Endothelial cell of umbilical vein (primary cell): ENCODE measurements at regions not wholly inside any gene's neighbourhood (a gene's known extent, or its start where the extent isn't known, plus 50 kb on each side); places are given as distances from the start of the nearest gene placed in this dataset.

Experiments used
- BruUV-seq: library from RNA; stranded (reverse); fragments of 400-500 nt; replicated peaks from 2 replicates; lab custom pipeline; 2021; lab: Mats Ljungman, UMichigan
- CTCF ChIA-PET: fragments of 300-600, 350-600 bp; sonication (Branson Sonifier 250); formaldehyde crosslinking; loops from one replicate; lab custom pipeline; 2021; ENCODE audit warnings: antibody characterized with exemption, inconsistent platforms; lab: Charles Lee
- POLR2A ChIA-PET: fragments of 300-600, 350-600 bp; sonication (Branson Sonifier 250); formaldehyde crosslinking; loops from one replicate; lab custom pipeline; 2021; ENCODE audit warnings: antibody characterized with exemption, inconsistent platforms; lab: Charles Lee
- DNase-seq: peaks from one replicate; pipeline ENCODE4 v3.0.0-alpha.2; 2011; ENCODE audit warnings: low read depth, low spot score
- FAIRE-seq: peaks from 2 replicates; lab custom pipeline; 2011; peaks lifted over from hg19 to GRCh38; lab: Jason Lieb, UNC
- H2AFZ ChIP-seq: 2 replicates; pipeline ENCODE4 v1.6.0; 2012; ENCODE audit warnings: low read depth, low read length, control low read depth, inconsistent platforms
- H3K27ac ChIP-seq: 2 replicates; pipeline ENCODE4 v1.5.1; 2011; ENCODE audit warnings: low read depth, mild to moderate bottlenecking, control low read depth, low read length, moderate library complexity; ENCODE audit not compliant: insufficient read depth
- H3K27me3 ChIP-seq, 2 experiments: 2 replicates each; pipeline versions ENCODE4 v1.6.0 to v1.6.1; 2011; ENCODE audit warnings: low read length in 2 of 2, mixed read lengths in 1 of 2; ENCODE audit not compliant: control insufficient read depth in 2 of 2, insufficient read depth in 2 of 2
- H3K36me3 ChIP-seq, 2 experiments: 2 replicates in 1 of 2; 3 replicates in 1 of 2; pipeline ENCODE4 v1.5.1; 2011; ENCODE audit warnings: low read length in 2 of 2, mild to moderate bottlenecking in 1 of 2, moderate library complexity in 1 of 2; ENCODE audit not compliant: control insufficient read depth in 2 of 2, insufficient read depth in 2 of 2; ENCODE audit errors: extremely low read depth in 1 of 2
- H3K4me1 ChIP-seq: 3 replicates; pipeline ENCODE4 v1.5.1; 2011; ENCODE audit warnings: mild to moderate bottlenecking, low read length; ENCODE audit not compliant: control insufficient read depth, insufficient read depth; ENCODE audit errors: extremely low read depth
- H3K4me2 ChIP-seq: 2 replicates; pipeline ENCODE4 v1.6.1; 2011; ENCODE audit warnings: low read length, control low read depth, mixed read lengths; ENCODE audit not compliant: insufficient read depth
- H3K4me3 ChIP-seq, 3 experiments: fragments of 200-600 bp in 1 of 3; sonication (generic), shearing (Covaris generic) in 1 of 3; replicated peaks in 1 of 3; 2 replicates each; pipeline ENCODE4 v1.5.1; 2011 to 2016; ENCODE audit warnings: control low read depth in 3 of 3, low read length in 3 of 3, mild to moderate bottlenecking in 2 of 3, inconsistent platforms in 1 of 3, low read depth in 1 of 3, moderate library complexity in 1 of 3; ENCODE audit not compliant: insufficient read depth in 1 of 3
- H3K79me2 ChIP-seq: 2 replicates; pipeline ENCODE4 v1.6.0; 2012; ENCODE audit warnings: low read length, inconsistent platforms; ENCODE audit not compliant: control insufficient read depth, insufficient read depth
- H3K9ac ChIP-seq: replicated peaks from 2 replicates; pipeline ENCODE3; 2011; ENCODE audit warnings: low read length, control low read depth; ENCODE audit not compliant: insufficient read depth; ENCODE audit errors: extremely low read depth
- H3K9me1 ChIP-seq: replicated peaks from 3 replicates; pipeline ENCODE4 v1.6.0; 2011; ENCODE audit warnings: mild to moderate bottlenecking, low read length; ENCODE audit not compliant: control insufficient read depth, insufficient read depth; ENCODE audit errors: extremely low read depth
- H3K9me3 ChIP-seq: replicated peaks from 2 replicates; pipeline ENCODE4 v1.5.1; 2012; ENCODE audit warnings: low read length, inconsistent platforms; ENCODE audit not compliant: control insufficient read depth, insufficient read depth
- H4K20me1 ChIP-seq: replicated peaks from 2 replicates; pipeline ENCODE3; 2011; ENCODE audit warnings: mild to moderate bottlenecking, low read length; ENCODE audit not compliant: control insufficient read depth, insufficient read depth; ENCODE audit errors: extremely low read depth
- CTCF ChIP-seq, 2 donors: IDR thresholded peaks; 1 replicate in 1 of 2; 2 replicates in 1 of 2; pipeline ENCODE4 v1.5.1; 2011; ENCODE audit warnings: low read length in 2 of 2, mild to moderate bottlenecking in 2 of 2, moderate library complexity in 2 of 2, control low read depth in 1 of 2, inconsistent platforms in 1 of 2, low read depth in 1 of 2; ENCODE audit not compliant: insufficient read depth in 1 of 2; ENCODE audit errors: extremely low read depth in 1 of 2
- EZH2 ChIP-seq: IDR thresholded peaks from 2 replicates; pipeline ENCODE4 v1.6.1; 2012; ENCODE audit warnings: borderline replicate concordance, low read depth, mild to moderate bottlenecking, moderate library complexity, low read length, inconsistent platforms; ENCODE audit not compliant: severe bottlenecking
- GATA2 ChIP-seq: IDR thresholded peaks from 2 replicates; pipeline ENCODE4 v1.7.0; 2011; ENCODE audit warnings: low read depth, mild to moderate bottlenecking, moderate library complexity, mixed read lengths, low read length; ENCODE audit not compliant: insufficient read length, insufficient read depth
- JUN ChIP-seq: IDR thresholded peaks from 2 replicates; pipeline ENCODE4 v1.6.1; 2011; ENCODE audit warnings: borderline replicate concordance, low read depth; ENCODE audit not compliant: insufficient read length, insufficient read depth
- MAX ChIP-seq: IDR thresholded peaks from 2 replicates; pipeline ENCODE4 v1.6.1; 2011; ENCODE audit not compliant: insufficient read depth, insufficient read length
- MYC ChIP-seq: IDR thresholded peaks from one replicate; pipeline ENCODE4 v1.6.1; 2011; ENCODE audit warnings: mild to moderate bottlenecking, low read depth, low read length
- POLR2A ChIP-seq: IDR thresholded peaks from 2 replicates; pipeline ENCODE4 v1.6.1; 2012; ENCODE audit warnings: low read depth, mild to moderate bottlenecking, control low read depth, low read length
- POLR2AphosphoS5 ChIP-seq: IDR thresholded peaks from 2 replicates; pipeline ENCODE4 v1.6.1; 2012; ENCODE audit warnings: low read depth, mild to moderate bottlenecking, control low read depth, low read length, moderate library complexity; ENCODE audit not compliant: insufficient read depth
- dilution Hi-C: fragments of 300-500 bp; cut with MboI; formaldehyde crosslinking; loops from one replicate; pipeline ENCODE4 v1.15.0; 2019; ENCODE audit warnings: low sequenced_read_pairs; ENCODE audit not compliant: extremely low pct_ligation_motif_present
- intact Hi-C: fragments of 100-400 bp; cut with micrococcal nuclease; formaldehyde crosslinking; loops from one replicate; pipeline ENCODE4 v1.10.0; 2022

- Histone ChIP-seq H3K79me2 (no peaks in the 10 kb centered on the region), H3K27me3 (no peaks in the 10 kb centered on the region), H3K9me1 (no peaks in the 10 kb centered on the region), H4K20me1 (no peaks in the 10 kb centered on the region), H3K4me2 (no peak overlapping the region), H3K27ac (no peak overlapping the region), H3K9me3 (no peaks in the 10 kb centered on the region), H3K9ac (no peak overlapping the region), H3K4me1 (peaks cover 4% of the 10 kb centered on the region), H3K36me3 (no peaks in the 10 kb centered on the region), H2AFZ (no peak overlapping the region), H3K4me3 (no peak overlapping the region)
- CTCF ChIA-PET, result interaction anchor here (8.3 to 11.5 kb wide), 3 partner anchors 39 to 439 kb away, joined by 201 to 506 read pairs (median 270); no protein-coding TSS in a partner anchor
- FAIRE-seq (no peak), DNase-seq (no peak)
- dilution Hi-C loops (no loop called here), intact Hi-C loops (no loop called here)
- BruUV-seq, result no TSS peak
- no peak for TF ChIP-seq GATA2
- TF ChIP-seq POLR2AphosphoS5, result no peak
- TF ChIP-seq MYC, result no peak
- no peak for TF ChIP-seq MAX
- no peak for TF ChIP-seq JUN
- TF ChIP-seq CTCF (IDR thresholded peaks at IDR 0.05; ENCODE audit: extremely low read depth in 1 of 2, insufficient read depth in 1 of 2, low read depth in 1 of 2, low read length in 2 of 2), result no peak
- TF ChIP-seq POLR2A, result no peak
- TF ChIP-seq EZH2, result no peak
- POLR2A ChIA-PET, result no interaction called here
These were observed 88.8 kb upstream of the RMDN2 start for GRCh38 chr2:37836270-37836669.
